Omental fat pad (tissue), 3 donors: ENCODE measurements at regions not wholly inside any gene's neighbourhood (a gene's known extent, or its start where the extent isn't known, plus 50 kb on each side); places are given as distances from the start of the nearest gene placed in this dataset.

Experiments
- ATAC-seq: fragments of 150-250 bp; one replicate; pipeline ENCODE4 v1.9.1; 2016; ENCODE audit warnings: mild to moderate bottlenecking, moderate library complexity; ENCODE audit not compliant: low FRiP score
- DNase-seq: peaks from one replicate; pipeline ENCODE4 v3.0.0-alpha.2; 2019; ENCODE audit warnings: low spot score
- CTCF ChIP-seq, 3 donors: fragments of 450-650 bp; IDR thresholded peaks; one replicate each; pipeline ENCODE4 v1.5.1; 2016 to 2017; ENCODE audit warnings: antibody characterized with exemption in 3 of 3, mild to moderate bottlenecking in 3 of 3, moderate library complexity in 2 of 3

- DNase-seq (no peak), ATAC-seq (no peak)
- no peak for TF ChIP-seq CTCF (IDR thresholded peaks at IDR 0.05)
Observed at GRCh38 chr3:20343790-20344189, 157.8 kb upstream of the SGO1 start.

GRCh38 chr3:20340324-20340928 lies 154.4 kb upstream of the SGO1 start:
- TF ChIP-seq CTCF (IDR thresholded peaks at IDR 0.05) = peak in 1 of 3 donors; percentile 41
- DNase-seq (peak; percentile 40), ATAC-seq (peak; percentile 54)

GRCh38 chr3:20336572-20336971 lies 150.6 kb upstream of the SGO1 start:
- no peak for TF ChIP-seq CTCF (IDR thresholded peaks at IDR 0.05)
- no peak for ATAC-seq

GRCh38 chr3:20334842-20335241 lies 148.8 kb upstream of the SGO1 start:
- no peak for TF ChIP-seq CTCF (IDR thresholded peaks at IDR 0.05)
- ATAC-seq = no peak
- no peak for DNase-seq

More at GRCh38 chr3:20336572-20336971, 150.6 kb upstream of the SGO1 start:
- DNase-seq = no peak

GRCh38 chr3:20327889-20328288 lies 141.9 kb upstream of the SGO1 start:
- no peak for ATAC-seq
- DNase-seq = no peak
- TF ChIP-seq CTCF (IDR thresholded peaks at IDR 0.05) = no peak

GRCh38 chr3:20326541-20326940 lies 140.5 kb upstream of the SGO1 start:
- DNase-seq = no peak
- TF ChIP-seq CTCF (IDR thresholded peaks at IDR 0.05) = no peak
- no peak for ATAC-seq

- TF ChIP-seq CTCF (IDR thresholded peaks at IDR 0.05) = no peak
- DNase-seq (no peak), ATAC-seq (no peak)
Observed at GRCh38 chr3:20325563-20325962, 139.6 kb upstream of the SGO1 start.
